ENCODE measurements at regions not wholly inside any gene's neighbourhood (a gene's known extent, or its start where the extent isn't known, plus 50 kb on each side); places are given as distances from the start of the nearest gene placed in this dataset.

- DNase-seq (ENCODE audit: low read depth in 2 of 2): no peak
Observed at GRCh38 chr22:25350551-25350971, 131.1 kb downstream of the CRYBB2 start.

- no peak for DNase-seq (ENCODE audit: low read depth in 2 of 2)
Observed at GRCh38 chr22:25351631-25352293, 132.3 kb downstream of the CRYBB2 start.

- DNase-seq (ENCODE audit: low read depth in 2 of 2): no peak
Observed at GRCh38 chr22:25352294-25352680, 132.8 kb downstream of the CRYBB2 start.

GRCh38 chr22:25353516-25354445 lies 134.3 kb downstream of the CRYBB2 start:
- DNase-seq (ENCODE audit: low read depth in 2 of 2): no peak

GRCh38 chr22:25354456-25354855 lies 135.0 kb downstream of the CRYBB2 start:
- DNase-seq (ENCODE audit: low read depth in 2 of 2): no peak

- DNase-seq (ENCODE audit: low read depth in 2 of 2): no peak
Observed at GRCh38 chr22:25357132-25357455, 137.7 kb downstream of the CRYBB2 start.

GRCh38 chr22:25357606-25358420 lies 138.4 kb downstream of the CRYBB2 start:
- DNase-seq (ENCODE audit: low read depth in 2 of 2): no peak

- DNase-seq (ENCODE audit: low read depth in 2 of 2): no peak
Observed at GRCh38 chr22:25358421-25359170, 139.2 kb downstream of the CRYBB2 start.

- no peak for DNase-seq (ENCODE audit: low read depth in 2 of 2)
Observed at GRCh38 chr22:25359601-25360261, 140.3 kb downstream of the CRYBB2 start.

GRCh38 chr22:25360411-25360810 lies 141.0 kb downstream of the CRYBB2 start:
- DNase-seq (ENCODE audit: low read depth in 2 of 2): no peak

- no peak for DNase-seq (ENCODE audit: low read depth in 2 of 2)
Observed at GRCh38 chr22:25360891-25361645, 141.6 kb downstream of the CRYBB2 start.

GRCh38 chr22:25361899-25362214 lies 142.4 kb downstream of the CRYBB2 start:
- DNase-seq (ENCODE audit: low read depth in 2 of 2): no peak

- peak; percentile 61 to 66 for DNase-seq (ENCODE audit: low read depth in 2 of 2)
Observed at GRCh38 chr22:25362215-25362882, 142.9 kb downstream of the CRYBB2 start.

GRCh38 chr22:25362883-25363240 lies 143.4 kb downstream of the CRYBB2 start:
- DNase-seq (ENCODE audit: low read depth in 2 of 2): no peak

GRCh38 chr22:25363474-25363873 lies 144.0 kb downstream of the CRYBB2 start:
- DNase-seq (ENCODE audit: low read depth in 2 of 2): no peak

- DNase-seq (ENCODE audit: low read depth in 2 of 2): no peak
Observed at GRCh38 chr22:25364281-25364680, 144.8 kb downstream of the CRYBB2 start.

GRCh38 chr22:25364736-25365241 lies 145.3 kb downstream of the CRYBB2 start:
- no peak for DNase-seq (ENCODE audit: low read depth in 2 of 2)

- DNase-seq (ENCODE audit: low read depth in 2 of 2): no peak
Observed at GRCh38 chr22:25365491-25366261, 146.2 kb downstream of the CRYBB2 start.

- DNase-seq (ENCODE audit: low read depth in 2 of 2): no peak
Observed at GRCh38 chr22:25366408-25366807, 147.0 kb downstream of the CRYBB2 start.
